22Rv1 (cell line): ENCODE measurements at regions not wholly inside any gene's neighbourhood (a gene's known extent, or its start where the extent isn't known, plus 50 kb on each side); places are given as distances from the start of the nearest gene placed in this dataset.

Source experiments
- H3K27ac ChIP-seq: fragments of 450-650 bp; 2 replicates; pipeline ENCODE4 v1.5.1; 2017
- CTCF ChIP-seq: fragments of 450-650 bp; IDR thresholded peaks from 2 replicates; pipeline ENCODE4 v1.5.1; 2017; ENCODE audit warnings: mild to moderate bottlenecking
- ZFX ChIP-seq: fragments of 450-650 bp; IDR thresholded peaks from 2 replicates; pipeline ENCODE4 v1.6.1; 2017; ENCODE audit warnings: antibody characterized with exemption, borderline replicate concordance

DNA sequence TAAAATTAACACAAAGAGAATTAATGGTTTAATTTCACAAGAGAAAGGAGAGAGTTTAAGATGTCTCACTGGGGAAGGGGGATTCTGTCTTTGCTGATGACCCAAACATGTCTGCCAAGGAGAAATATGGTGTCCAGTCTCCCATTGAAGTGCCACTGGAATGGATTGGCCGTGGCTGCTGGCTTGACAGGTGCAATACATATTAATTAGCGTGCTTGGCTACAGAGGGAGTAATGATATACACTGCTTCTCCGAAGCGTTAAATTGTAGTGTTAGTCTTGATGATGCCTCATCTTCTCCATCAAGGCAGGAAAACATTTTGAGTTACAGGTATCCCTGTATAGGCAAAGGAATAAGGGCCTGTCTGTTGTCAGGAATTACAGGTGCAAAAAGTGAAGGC is 393.4 kb upstream of the TMPO start:
- no peak for TF ChIP-seq ZFX
- TF ChIP-seq CTCF, result no peak

GRCh38 chr12:98123021-98123461 is 392.3 kb upstream of the TMPO start:
- no peak overlapping the region for H3K27ac ChIP-seq
- TF ChIP-seq CTCF (no peak), ZFX (no peak)

More for the DNA sequence above, 393.4 kb upstream of the TMPO start:
- no peak overlapping the region for H3K27ac ChIP-seq

DNA sequence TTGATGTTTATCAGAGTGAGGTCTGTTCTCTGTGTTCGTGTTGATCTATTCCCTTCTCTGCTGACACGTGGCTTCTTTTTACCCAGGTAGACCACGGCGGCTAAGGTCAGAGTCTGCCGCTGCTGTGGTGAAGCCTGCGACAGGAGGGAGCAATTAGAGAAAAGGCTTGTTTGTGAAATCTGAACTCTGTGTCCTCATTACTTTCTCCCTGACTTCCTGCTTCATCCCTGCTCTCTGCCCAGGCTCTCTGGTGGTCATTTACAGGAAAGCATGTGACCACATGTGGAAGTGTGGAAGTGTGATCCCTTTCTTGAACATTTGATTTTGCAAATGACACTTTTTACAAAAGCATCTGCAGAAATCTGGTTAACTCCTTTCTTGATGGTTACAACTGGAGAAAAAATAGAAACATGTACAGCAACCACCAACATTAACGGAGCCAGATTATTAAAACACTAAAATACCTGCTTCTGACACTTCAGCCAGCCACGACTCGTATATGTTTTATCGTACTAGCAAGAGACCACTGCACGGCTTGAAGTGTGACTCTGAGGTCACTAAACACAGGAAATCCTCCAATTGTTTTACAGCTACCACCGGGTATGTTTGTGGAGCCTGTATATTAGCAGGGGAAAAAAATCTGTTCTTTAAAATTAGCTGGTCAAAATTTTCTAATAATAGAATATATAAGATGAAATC is 388.6 kb upstream of the TMPO start:
- no peak for TF ChIP-seq ZFX
- no peak for TF ChIP-seq CTCF
- no peak overlapping the region for H3K27ac ChIP-seq

GRCh38 chr12:98127336-98127679 is 388.1 kb upstream of the TMPO start:
- no peak overlapping the region for H3K27ac ChIP-seq

GRCh38 chr12:98127854-98128253 is 387.5 kb upstream of the TMPO start:
- no peak overlapping the region for H3K27ac ChIP-seq
- TF ChIP-seq CTCF (no peak), ZFX (no peak)

More at GRCh38 chr12:98127336-98127679, 388.1 kb upstream of the TMPO start:
- TF ChIP-seq CTCF, result no peak

DNA sequence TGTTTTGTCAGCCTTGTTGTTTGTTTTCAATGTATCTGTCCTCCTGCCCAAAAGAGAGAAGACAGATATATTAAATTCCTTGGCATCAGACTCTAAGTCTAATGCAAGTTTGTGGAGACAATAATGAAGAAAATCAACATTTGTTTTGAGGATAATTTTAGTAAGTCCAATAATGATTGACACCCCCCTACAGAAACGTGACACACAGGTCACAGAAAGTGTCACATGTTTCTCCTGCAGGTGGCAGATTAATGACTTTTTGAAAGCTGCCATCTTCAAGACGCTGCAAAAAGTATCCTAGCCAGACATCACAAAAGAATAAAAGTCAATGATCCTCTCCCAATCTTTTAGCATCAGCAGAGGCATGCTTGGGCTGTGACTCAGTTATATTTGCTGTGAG is 378.8 kb upstream of the TMPO start:
- H3K27ac ChIP-seq, result no peak overlapping the region
- TF ChIP-seq ZFX (no peak), CTCF (no peak)

DNA sequence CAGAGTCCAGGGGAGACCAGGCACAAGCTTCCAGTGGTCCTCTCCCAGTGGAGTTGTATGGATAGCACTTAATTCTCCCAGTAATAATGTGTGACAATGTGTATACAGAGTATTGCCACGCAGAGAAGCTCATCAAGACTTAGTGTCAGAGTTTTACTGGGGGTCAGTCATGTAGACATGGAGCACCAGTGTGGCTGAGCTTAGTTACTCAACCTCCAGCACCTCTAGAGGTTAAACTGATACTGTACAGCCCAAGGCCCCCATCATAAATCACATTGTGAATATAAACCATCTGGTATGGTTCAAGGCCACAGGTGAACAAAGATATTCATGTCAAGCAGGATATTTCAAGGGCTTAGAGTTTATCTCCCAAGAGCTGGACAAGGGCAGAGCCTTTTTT is 378.1 kb upstream of the TMPO start:
- H3K27ac ChIP-seq, result no peak overlapping the region
- no peak for TF ChIP-seq CTCF
- TF ChIP-seq ZFX, result no peak
